SK-N-SH (cell line): ENCODE measurements at regions not wholly inside any gene's neighbourhood (a gene's known extent, or its start where the extent isn't known, plus 50 kb on each side); places are given as distances from the start of the nearest gene placed in this dataset.

ENCODE experiments used
- CTCF ChIA-PET: fragments of 300-600, 350-600 bp; formaldehyde crosslinking; extraction: SDS; loops from one replicate; lab custom pipeline; 2021; lab: Yijun Ruan, JAX
- POLR2A ChIA-PET: fragments of 350-600 bp; sonication (Branson Sonifier 250); formaldehyde crosslinking; extraction: SDS; loops from one replicate; lab custom pipeline; 2020; ENCODE audit warnings: antibody characterized with exemption, inconsistent platforms; lab: Yijun Ruan, JAX
- DNase-seq: peaks from one replicate; pipeline ENCODE4 v3.0.0; 2012
- H2AFZ ChIP-seq: fragments of 200-600 bp; sonication (generic); 2 replicates; pipeline ENCODE4 v1.8.1; 2016; ENCODE audit warnings: antibody characterized with exemption, mild to moderate bottlenecking, low read depth
- H3F3A ChIP-seq: fragments of 200-600 bp; sonication (generic); replicated peaks from 2 replicates; pipeline ENCODE3; 2016; ENCODE audit warnings: antibody characterized with exemption, mild to moderate bottlenecking; ENCODE audit not compliant: insufficient read depth
- H3K27ac ChIP-seq, 2 experiments: fragments of 200-500 bp in 1 of 2; fragments of 200-600 bp in 1 of 2; sonication (Bioruptor generic) in 1 of 2; sonication (generic), shearing (Covaris generic) in 1 of 2; 2 replicates each; pipeline versions ENCODE4 v1.5.1 to v1.6.1; 2014 to 2016; ENCODE audit warnings: low read depth in 2 of 2, inconsistent platforms in 1 of 2, low read length in 1 of 2, mild to moderate bottlenecking in 1 of 2, mixed read lengths in 1 of 2
- H3K27me3 ChIP-seq: fragments of 200-600 bp; sonication (generic), shearing (Covaris generic); 2 replicates; pipeline ENCODE4 v1.6.1; 2016; ENCODE audit warnings: mixed run types; ENCODE audit not compliant: insufficient read depth
- H3K36me3 ChIP-seq, 2 experiments: fragments of 200-500 bp in 1 of 2; fragments of 200-600 bp in 1 of 2; sonication (Bioruptor generic) in 1 of 2; sonication (generic) in 1 of 2; replicated peaks in 1 of 2; 2 replicates each; pipeline versions ENCODE3 to v1.5.1; 2014 to 2016; ENCODE audit warnings: low read length in 1 of 2, mild to moderate bottlenecking in 1 of 2; ENCODE audit not compliant: insufficient read depth in 2 of 2, control insufficient read depth in 1 of 2
- H3K4me1 ChIP-seq, 2 experiments: fragments of 200-500 bp in 1 of 2; fragments of 200-600 bp in 1 of 2; sonication (Bioruptor generic) in 1 of 2; sonication (generic), shearing (Covaris generic) in 1 of 2; 2 replicates each; pipeline versions ENCODE4 v1.5.1 to v1.6.1; 2014 to 2016; ENCODE audit warnings: low read depth in 1 of 2, low read length in 1 of 2, mixed run types in 1 of 2; ENCODE audit not compliant: insufficient read depth in 2 of 2, control insufficient read depth in 1 of 2
- H3K4me2 ChIP-seq: fragments of 200-600 bp; sonication (generic), shearing (Covaris generic); 2 replicates; pipeline ENCODE4 v1.6.1; 2017; ENCODE audit warnings: mixed run types
- H3K4me3 ChIP-seq, 2 experiments: fragments of 200-500 bp in 1 of 2; fragments of 200-600 bp in 1 of 2; sonication (Bioruptor generic) in 1 of 2; sonication (generic), shearing (Covaris generic) in 1 of 2; 2 replicates each; pipeline versions ENCODE4 v1.5.1 to v1.8.1; 2014 to 2016; ENCODE audit warnings: low read depth in 2 of 2, inconsistent platforms in 1 of 2, low read length in 1 of 2, mild to moderate bottlenecking in 1 of 2, mixed read lengths in 1 of 2, moderate library complexity in 1 of 2
- H3K79me2 ChIP-seq: fragments of 200-600 bp; sonication (generic); 2 replicates; pipeline ENCODE4 v1.8.1; 2017; ENCODE audit warnings: mild to moderate bottlenecking; ENCODE audit not compliant: insufficient read depth
- H3K9ac ChIP-seq: fragments of 200-600 bp; sonication (generic); 2 replicates; pipeline ENCODE4 v1.6.1; 2017; ENCODE audit warnings: mixed run types
- H3K9me2 ChIP-seq: fragments of 200-600 bp; sonication (generic); 2 replicates; pipeline ENCODE4 v1.6.1; 2017; ENCODE audit warnings: mixed run types
- H3K9me3 ChIP-seq: fragments of 200-600 bp; sonication (generic); 2 replicates; pipeline ENCODE4 v1.6.1; 2017; ENCODE audit warnings: mixed run types, mild to moderate bottlenecking, moderate library complexity
- H4K20me1 ChIP-seq: fragments of 200-600 bp; sonication (generic); 2 replicates; pipeline ENCODE4 v1.6.1; 2017; ENCODE audit warnings: mild to moderate bottlenecking, mixed run types; ENCODE audit not compliant: insufficient read depth
- CHD2 ChIP-seq: fragments of 150-350 bp; IDR thresholded peaks from 2 replicates; pipeline ENCODE4 v1.6.1; 2018; ENCODE audit warnings: low read length; ENCODE audit not compliant: partially characterized antibody
- CTCF ChIP-seq: fragments of 200-600 bp; sonication (generic); IDR thresholded peaks from 2 replicates; pipeline ENCODE4 v1.6.1; 2017; ENCODE audit warnings: antibody characterized with exemption, mild to moderate bottlenecking, moderate library complexity
- ELF1 ChIP-seq: IDR thresholded peaks from 2 replicates; pipeline ENCODE4 v1.4.0; 2012
- IRF3 ChIP-seq: fragments of 150-350 bp; IDR thresholded peaks from 2 replicates; pipeline ENCODE4 v1.6.1; 2016; ENCODE audit warnings: mild to moderate bottlenecking, low read depth, low read length
- JUND ChIP-seq: IDR thresholded peaks from 2 replicates; pipeline ENCODE4 v1.4.0; 2012
- MEF2A ChIP-seq: IDR thresholded peaks from 2 replicates; pipeline ENCODE4 v1.4.0; 2012; ENCODE audit warnings: low read depth, borderline replicate concordance
- NRF1 ChIP-seq: IDR thresholded peaks from 2 replicates; pipeline ENCODE4 v1.6.1; 2012; ENCODE audit warnings: low read depth, mild to moderate bottlenecking, low read length
- SIN3A ChIP-seq: IDR thresholded peaks from 2 replicates; pipeline ENCODE4 v1.6.1; 2012; ENCODE audit warnings: low read depth, mild to moderate bottlenecking, low read length, moderate library complexity, borderline replicate concordance
- TCF12 ChIP-seq: IDR thresholded peaks from 2 replicates; pipeline ENCODE4 v1.4.0; 2012
- TEAD4 ChIP-seq: IDR thresholded peaks from 2 replicates; pipeline ENCODE4 v1.4.0; 2012; ENCODE audit warnings: mild to moderate bottlenecking, borderline replicate concordance; ENCODE audit not compliant: insufficient read depth
- WGBS: methylation state at CpG from one replicate; pipeline ENCODE4 v1.1.6; 2017; ENCODE audit warnings: low lambda C conversion rate; 5-methylcytosine and 5-hydroxymethylcytosine counted together

- no peak for DNase-seq
- no peaks in the 10 kb centered on the region for H3K9me2 ChIP-seq
- ChIA-PET POLR2A (no interaction called here), CTCF (interaction anchor here (1.2 to 1.7 kb wide), 2 partner anchors 17 to 29 kb away, joined by 3 read pairs; no protein-coding TSS in a partner anchor)
- no peaks in the 10 kb centered on the region for H4K20me1 ChIP-seq
- WGBS = 96% methylated on average over 6 of the region's 6 CpGs
- peaks cover 9 to 14% of the 10 kb centered on the region in 2 experiments for H3K4me1 ChIP-seq
- peaks cover 25% of the 10 kb centered on the region for H3F3A ChIP-seq
- no peaks in the 10 kb centered on the region for H3K36me3 ChIP-seq
- no peaks in the 10 kb centered on the region for H3K79me2 ChIP-seq
- H3K4me3 ChIP-seq = no peak overlapping the region
- no peak overlapping the region for H2AFZ ChIP-seq
- no peak overlapping the region for H3K4me2 ChIP-seq
- H3K27ac ChIP-seq = no peak overlapping the region
- no peaks in the 10 kb centered on the region for H3K27me3 ChIP-seq
- H3K9me3 ChIP-seq = no peaks in the 10 kb centered on the region; the same call in 1 of the 2 replicates
- TF ChIP-seq NRF1 = no peak
- no peak for TF ChIP-seq MEF2A
- TF ChIP-seq SIN3A = no peak
- TF ChIP-seq TCF12 = no peak
- TF ChIP-seq JUND = no peak
- TF ChIP-seq ELF1 = no peak
- TF ChIP-seq IRF3 = no peak
- no peak for TF ChIP-seq CHD2
- no peak overlapping the region for H3K9ac ChIP-seq
Measured at GRCh38 chr1:93750955-93751354, 69.3 kb upstream of the BCAR3 start.

GRCh38 chr1:93749894-93750301, 68.3 kb upstream of the BCAR3 start:
- Histone ChIP-seq H3K79me2 (no peaks in the 10 kb centered on the region), H3F3A (peaks cover 21% of the 10 kb centered on the region), H3K9ac (no peak overlapping the region), H4K20me1 (no peaks in the 10 kb centered on the region), H3K4me1 (peaks cover 9 to 14% of the 10 kb centered on the region in 2 experiments), H3K36me3 (no peaks in the 10 kb centered on the region), H3K27ac (no peak overlapping the region), H3K4me2 (no peak overlapping the region), H3K9me3 (no peaks in the 10 kb centered on the region; the same call in 1 of the 2 replicates)
- DNase-seq = no peak
- TF ChIP-seq CTCF = peak; percentile 31
- TF ChIP-seq TCF12 = no peak
- no peak for TF ChIP-seq TEAD4
- TF ChIP-seq, all 33 proteins: peak for 1
- no peaks in the 10 kb centered on the region for H3K9me2 ChIP-seq
- 80% methylated on average over 1 of the region's 2 CpGs for WGBS
- H3K4me3 ChIP-seq = no peak overlapping the region
- H3K27me3 ChIP-seq = no peaks in the 10 kb centered on the region
- CTCF ChIA-PET = interaction anchor here (0.7 to 1.7 kb wide), 4 partner anchors 8 to 65 kb away, joined by 3 to 4 read pairs (median 3); no protein-coding TSS in a partner anchor
- POLR2A ChIA-PET = no interaction called here
- no peak overlapping the region for H2AFZ ChIP-seq
